Left ventricle myocardium inferior (tissue), 1 donor: ENCODE measurements at regions not wholly inside any gene's neighbourhood (a gene's known extent, or its start where the extent isn't known, plus 50 kb on each side); places are given as distances from the start of the nearest gene placed in this dataset.

Experiments used
- DNase-seq: peaks from one replicate; pipeline ENCODE4 v3.0.0-alpha.2; 2020
- H3K27ac ChIP-seq: fragments of 200-600 bp; replicated peaks from 2 replicates; pipeline ENCODE4 v1.8.0; 2021
- H3K27me3 ChIP-seq: fragments of 200-600 bp; 2 replicates; pipeline ENCODE4 v1.8.0; 2021; ENCODE audit warnings: low read depth
- H3K36me3 ChIP-seq: fragments of 200-600 bp; 2 replicates; pipeline ENCODE4 v1.8.0; 2021
- H3K4me1 ChIP-seq: fragments of 200-600 bp; 2 replicates; pipeline ENCODE4 v1.8.0; 2021
- H3K4me3 ChIP-seq: fragments of 200-600 bp; 2 replicates; pipeline ENCODE4 v1.8.0; 2021; ENCODE audit warnings: mild to moderate bottlenecking, moderate library complexity
- H3K9me3 ChIP-seq: fragments of 200-600 bp; replicated peaks from 2 replicates; pipeline ENCODE4 v1.8.0; 2021
- intact Hi-C: fragments of 100-400 bp; cut with micrococcal nuclease; formaldehyde crosslinking; loops from one replicate; pipeline ENCODE4 v1.11.0; 2022
- TF ChIP-seq, protein P1 (sequence below): fragments of 200-600 bp; IDR thresholded peaks from 2 replicates; pipeline ENCODE4 v1.8.0; 2021; ENCODE audit warnings: antibody characterized with exemption, mild to moderate bottlenecking, borderline replicate concordance
- donor health status: DM: no; HTN: yes; CAD: no; lungs with severe emphysema.

DNA sequence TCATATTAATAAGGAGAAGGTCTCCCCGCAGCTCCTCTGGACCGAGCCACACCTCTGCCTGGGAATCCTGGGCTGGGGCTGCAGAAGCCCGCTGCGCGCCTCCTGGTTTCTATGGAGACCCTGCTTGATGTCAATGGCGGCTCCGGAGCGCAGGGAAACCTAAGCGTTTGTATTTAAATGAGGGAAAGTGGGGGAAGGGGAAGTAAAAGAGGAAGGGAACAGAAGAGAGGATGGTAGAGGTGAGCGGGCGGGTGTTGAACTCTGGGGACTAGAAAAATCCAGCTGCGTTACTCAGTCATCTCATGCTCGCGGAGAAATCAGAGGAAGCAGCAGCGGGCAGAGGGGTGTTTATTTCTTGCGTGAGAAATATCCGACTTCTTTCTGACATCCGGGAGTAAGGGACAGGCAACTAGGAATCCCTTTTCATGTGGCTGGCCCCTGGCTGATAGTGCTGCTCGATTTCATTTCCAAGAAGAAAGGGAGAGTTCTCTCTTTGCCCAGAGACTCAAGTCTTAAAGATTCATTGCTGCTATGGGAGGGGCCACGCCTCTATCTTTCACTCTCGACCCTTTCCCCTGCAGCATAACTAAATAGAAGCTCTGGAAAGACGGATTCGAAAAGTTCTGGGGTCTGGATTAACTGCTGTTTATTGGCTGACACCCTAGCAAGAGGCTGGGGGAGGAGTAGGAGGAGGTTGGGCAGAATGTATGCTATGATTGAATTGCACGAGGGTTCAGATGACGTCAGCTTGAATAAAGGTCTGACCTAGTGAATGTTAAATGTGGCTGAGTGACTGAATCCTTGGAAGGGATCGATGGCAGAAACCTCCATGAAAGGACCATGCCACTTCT, 110.5 kb upstream of the GAP43 start:
- peak; percentile 17 for DNase-seq
- Histone ChIP-seq H3K4me3 (peak overlapping the region; percentile 67), H3K27ac (peak overlapping the region; percentile 51), H3K36me3 (no peaks in the 10 kb centered on the region), H3K27me3 (no peaks in the 10 kb centered on the region), H3K9me3 (peaks cover 4% of the 10 kb centered on the region), H3K4me1 (peaks cover 27% of the 10 kb centered on the region)
- TF ChIP-seq, protein P1, sequence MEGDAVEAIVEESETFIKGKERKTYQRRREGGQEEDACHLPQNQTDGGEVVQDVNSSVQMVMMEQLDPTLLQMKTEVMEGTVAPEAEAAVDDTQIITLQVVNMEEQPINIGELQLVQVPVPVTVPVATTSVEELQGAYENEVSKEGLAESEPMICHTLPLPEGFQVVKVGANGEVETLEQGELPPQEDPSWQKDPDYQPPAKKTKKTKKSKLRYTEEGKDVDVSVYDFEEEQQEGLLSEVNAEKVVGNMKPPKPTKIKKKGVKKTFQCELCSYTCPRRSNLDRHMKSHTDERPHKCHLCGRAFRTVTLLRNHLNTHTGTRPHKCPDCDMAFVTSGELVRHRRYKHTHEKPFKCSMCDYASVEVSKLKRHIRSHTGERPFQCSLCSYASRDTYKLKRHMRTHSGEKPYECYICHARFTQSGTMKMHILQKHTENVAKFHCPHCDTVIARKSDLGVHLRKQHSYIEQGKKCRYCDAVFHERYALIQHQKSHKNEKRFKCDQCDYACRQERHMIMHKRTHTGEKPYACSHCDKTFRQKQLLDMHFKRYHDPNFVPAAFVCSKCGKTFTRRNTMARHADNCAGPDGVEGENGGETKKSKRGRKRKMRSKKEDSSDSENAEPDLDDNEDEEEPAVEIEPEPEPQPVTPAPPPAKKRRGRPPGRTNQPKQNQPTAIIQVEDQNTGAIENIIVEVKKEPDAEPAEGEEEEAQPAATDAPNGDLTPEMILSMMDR: no peak
- intact Hi-C loops: no loop called here

DNA sequence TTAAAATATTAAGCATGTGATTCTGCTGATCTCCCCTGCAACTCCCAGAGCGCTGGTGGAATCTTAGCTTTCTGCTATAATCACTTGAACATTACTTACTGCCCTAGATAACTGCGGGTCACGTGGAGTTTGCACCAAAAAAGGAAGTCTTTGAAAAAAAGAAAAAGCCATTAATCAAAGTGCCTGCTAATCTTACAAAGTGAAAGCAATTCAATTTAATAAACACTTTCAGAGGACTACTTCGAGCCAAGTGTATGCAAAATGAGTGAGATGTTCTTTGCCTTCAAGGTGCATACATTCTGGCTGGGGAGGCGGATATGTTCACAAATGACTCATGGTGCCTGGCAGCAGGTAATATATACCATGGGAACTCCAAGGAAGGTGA, 109.9 kb upstream of the GAP43 start:
- no peaks in the 10 kb centered on the region for H3K27me3 ChIP-seq
- DNase-seq: no peak
- H3K36me3 ChIP-seq: no peaks in the 10 kb centered on the region
- peak overlapping the region; percentile 67 for H3K4me3 ChIP-seq
- intact Hi-C loops: no loop called here
- peaks cover 33% of the 10 kb centered on the region for H3K4me1 ChIP-seq
- peak overlapping the region; percentile 51 for H3K27ac ChIP-seq
- peaks cover 4% of the 10 kb centered on the region for H3K9me3 ChIP-seq
- TF ChIP-seq, protein P1: no peak

DNA sequence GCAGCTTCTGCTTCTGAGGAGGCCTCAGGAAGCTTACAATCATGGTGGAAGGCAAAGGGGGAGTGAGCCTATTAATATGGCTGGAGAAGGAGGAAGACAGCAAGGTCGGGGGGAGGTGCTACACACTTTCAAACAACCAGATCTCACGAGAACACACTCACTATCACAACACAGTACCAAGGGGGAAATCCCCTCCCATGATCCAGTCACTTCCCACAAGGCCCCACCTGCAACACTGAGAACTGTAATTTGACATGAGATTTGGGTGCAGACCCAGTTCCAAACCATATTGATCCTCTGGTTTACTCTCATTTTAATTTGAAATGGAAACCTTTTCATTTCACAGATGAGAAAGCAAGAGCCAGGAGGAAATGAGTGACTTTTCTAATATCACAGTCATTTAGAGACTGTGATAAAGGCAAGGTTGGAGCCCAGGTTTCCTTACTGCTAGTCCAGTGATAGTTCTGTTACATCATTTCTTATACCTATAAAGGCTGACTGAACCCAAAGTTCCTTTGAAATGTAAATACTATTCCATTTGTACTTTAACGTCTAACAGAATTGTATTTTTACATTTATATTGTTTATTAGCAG, 105.8 kb upstream of the GAP43 start:
- H3K27me3 ChIP-seq: no peaks in the 10 kb centered on the region
- no peak for DNase-seq
- peaks cover 4% of the 10 kb centered on the region for H3K9me3 ChIP-seq
- intact Hi-C loops: no loop called here
- peak overlapping the region; percentile 76 for H3K27ac ChIP-seq
- H3K36me3 ChIP-seq: no peaks in the 10 kb centered on the region
- H3K4me1 ChIP-seq: peaks cover 37% of the 10 kb centered on the region
- TF ChIP-seq, protein P1: no peak
- H3K4me3 ChIP-seq: no peak overlapping the region

DNA sequence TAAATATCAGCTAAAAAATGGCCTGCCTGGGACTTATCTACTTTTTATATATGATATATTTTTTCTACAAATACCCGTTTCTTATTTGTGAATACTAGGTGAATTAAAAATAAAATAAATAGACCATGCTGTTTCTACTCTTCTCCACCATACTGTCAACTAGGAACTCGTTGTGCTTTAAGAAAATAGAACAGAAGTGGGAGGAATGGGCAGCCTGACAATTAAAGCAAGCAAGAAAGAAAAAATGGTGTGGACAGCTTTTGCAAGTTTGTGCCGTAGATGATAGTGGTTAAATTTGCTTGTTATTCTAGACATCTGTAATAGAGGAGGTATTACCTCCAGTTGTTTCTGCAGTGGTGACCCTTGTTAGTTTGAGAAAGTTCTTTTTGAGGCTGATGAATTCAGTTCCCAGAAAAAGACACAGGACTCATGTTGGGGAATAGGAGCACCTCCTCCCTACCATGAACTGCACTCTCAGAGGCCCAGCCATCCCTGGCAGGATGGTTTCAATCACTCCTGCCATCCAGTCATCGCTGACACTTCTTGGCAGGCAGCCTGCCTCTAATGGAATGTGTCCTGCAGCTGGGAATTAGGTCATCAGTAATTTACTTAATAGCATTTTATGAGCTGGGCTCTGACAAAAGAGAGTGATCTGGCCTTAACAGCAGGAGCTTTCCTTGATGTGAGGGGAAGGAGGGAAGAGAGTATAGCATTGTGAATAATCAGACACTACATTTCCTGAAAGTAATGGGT, 105.0 kb upstream of the GAP43 start:
- Histone ChIP-seq H3K4me1 (peaks cover 34% of the 10 kb centered on the region), H3K4me3 (peak overlapping the region; percentile 7), H3K9me3 (peaks cover 4% of the 10 kb centered on the region), H3K36me3 (no peaks in the 10 kb centered on the region), H3K27me3 (no peaks in the 10 kb centered on the region), H3K27ac (peak overlapping the region; percentile 76)
- TF ChIP-seq, protein P1: no peak
- intact Hi-C loops: no loop called here
- peak; percentile 85 for DNase-seq

DNA sequence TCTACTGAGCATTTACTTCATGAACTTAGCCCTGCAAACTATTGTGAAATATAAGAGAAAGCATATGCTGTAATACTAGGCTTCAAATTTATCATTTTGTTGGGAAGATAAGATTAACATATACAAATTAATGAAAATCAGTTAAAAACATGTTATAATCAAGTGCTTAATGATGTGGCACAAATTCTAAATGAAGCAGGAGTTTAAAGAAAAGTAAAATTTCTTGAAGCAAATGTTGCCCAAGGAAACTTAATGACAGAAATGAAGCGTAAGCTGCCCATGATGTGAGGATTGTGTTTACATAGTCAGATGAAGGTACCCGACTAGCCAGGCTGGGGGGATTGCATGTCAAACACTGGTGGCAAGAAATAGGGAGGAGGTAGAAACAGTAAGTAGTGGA, 103.1 kb upstream of the GAP43 start:
- no peak for DNase-seq
- no peak overlapping the region for H3K27ac ChIP-seq

More for the DNA sequence above, 103.1 kb upstream of the GAP43 start:
- H3K27me3 ChIP-seq: no peaks in the 10 kb centered on the region
- H3K36me3 ChIP-seq: no peaks in the 10 kb centered on the region
- peaks cover 48% of the 10 kb centered on the region for H3K4me1 ChIP-seq
- TF ChIP-seq, protein P1: no peak
- H3K9me3 ChIP-seq: peaks cover 4% of the 10 kb centered on the region
- H3K4me3 ChIP-seq: no peak overlapping the region
- intact Hi-C loops: no loop called here
